ENCODE measurements at regions not wholly inside any gene's neighbourhood (a gene's known extent, or its start where the extent isn't known, plus 50 kb on each side); places are given as distances from the start of the nearest gene placed in this dataset.

GRCh38 chr13:99896369-99897075, 75.0 kb downstream of the ZIC5 start:
- TF ChIP-seq, protein P1, sequence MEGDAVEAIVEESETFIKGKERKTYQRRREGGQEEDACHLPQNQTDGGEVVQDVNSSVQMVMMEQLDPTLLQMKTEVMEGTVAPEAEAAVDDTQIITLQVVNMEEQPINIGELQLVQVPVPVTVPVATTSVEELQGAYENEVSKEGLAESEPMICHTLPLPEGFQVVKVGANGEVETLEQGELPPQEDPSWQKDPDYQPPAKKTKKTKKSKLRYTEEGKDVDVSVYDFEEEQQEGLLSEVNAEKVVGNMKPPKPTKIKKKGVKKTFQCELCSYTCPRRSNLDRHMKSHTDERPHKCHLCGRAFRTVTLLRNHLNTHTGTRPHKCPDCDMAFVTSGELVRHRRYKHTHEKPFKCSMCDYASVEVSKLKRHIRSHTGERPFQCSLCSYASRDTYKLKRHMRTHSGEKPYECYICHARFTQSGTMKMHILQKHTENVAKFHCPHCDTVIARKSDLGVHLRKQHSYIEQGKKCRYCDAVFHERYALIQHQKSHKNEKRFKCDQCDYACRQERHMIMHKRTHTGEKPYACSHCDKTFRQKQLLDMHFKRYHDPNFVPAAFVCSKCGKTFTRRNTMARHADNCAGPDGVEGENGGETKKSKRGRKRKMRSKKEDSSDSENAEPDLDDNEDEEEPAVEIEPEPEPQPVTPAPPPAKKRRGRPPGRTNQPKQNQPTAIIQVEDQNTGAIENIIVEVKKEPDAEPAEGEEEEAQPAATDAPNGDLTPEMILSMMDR (IDR thresholded peaks at IDR 0.05; ENCODE audit: low read depth, low read length) = no peak
- no peak for TF ChIP-seq EZH2phosphoT487 (IDR thresholded peaks at IDR 0.05; ENCODE audit: low read depth)
